HG03565 (cell line): ENCODE measurements at regions not wholly inside any gene's neighbourhood (a gene's known extent, or its start where the extent isn't known, plus 50 kb on each side); places are given as distances from the start of the nearest gene placed in this dataset.
A peak's percentile ranks its signal among the peaks of the same experiment; 100 is the strongest.

Experiments
- ATAC-seq: cut with Tn5 transposase; IDR thresholded peaks from one replicate; pipeline ENCODE4 v1.9.1; 2021; ENCODE audit warnings: mild to moderate bottlenecking, moderate library complexity; ENCODE audit not compliant: unreplicated experiment

DNA sequence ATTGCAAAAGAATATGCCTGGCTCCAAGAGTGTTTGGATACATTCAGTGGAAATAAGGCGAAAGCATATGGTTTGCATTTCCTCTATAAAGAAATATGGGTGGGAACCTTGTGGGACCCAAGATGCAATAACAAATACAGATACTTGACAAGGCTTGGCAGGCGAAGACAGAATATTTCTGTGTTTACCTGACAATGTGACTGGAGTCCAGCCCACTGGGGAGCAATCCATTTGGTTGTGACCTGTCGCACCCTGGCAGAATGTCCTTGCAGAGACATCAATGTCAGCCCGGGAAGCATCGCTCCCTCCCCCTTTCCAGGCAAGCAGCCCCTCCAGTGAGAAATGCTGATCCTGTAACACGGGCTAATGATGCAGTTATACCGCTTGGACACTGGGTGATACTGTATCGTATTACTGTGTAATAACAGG lies 296.6 kb downstream of the MAF start:
- no peak for ATAC-seq

DNA sequence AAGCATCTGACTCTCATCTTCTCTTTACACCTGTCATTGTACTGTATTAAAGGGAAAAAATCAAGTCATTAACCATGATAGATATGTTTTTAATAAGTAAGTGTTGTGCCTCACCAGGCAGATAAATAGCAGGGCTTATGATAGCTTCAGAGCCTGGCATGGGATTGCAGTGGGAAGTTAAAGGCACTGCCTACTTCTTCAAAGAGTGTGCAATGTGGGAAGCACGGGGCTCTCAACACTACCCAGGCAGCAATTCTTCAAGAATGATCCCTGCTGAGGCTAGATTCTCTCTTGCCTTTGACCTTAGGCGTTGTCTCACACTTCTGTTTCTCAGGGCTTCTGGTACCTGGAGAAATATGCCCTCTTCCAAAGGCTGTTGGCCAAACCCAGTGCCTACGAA lies 297.3 kb downstream of the MAF start:
- ATAC-seq: no peak

DNA sequence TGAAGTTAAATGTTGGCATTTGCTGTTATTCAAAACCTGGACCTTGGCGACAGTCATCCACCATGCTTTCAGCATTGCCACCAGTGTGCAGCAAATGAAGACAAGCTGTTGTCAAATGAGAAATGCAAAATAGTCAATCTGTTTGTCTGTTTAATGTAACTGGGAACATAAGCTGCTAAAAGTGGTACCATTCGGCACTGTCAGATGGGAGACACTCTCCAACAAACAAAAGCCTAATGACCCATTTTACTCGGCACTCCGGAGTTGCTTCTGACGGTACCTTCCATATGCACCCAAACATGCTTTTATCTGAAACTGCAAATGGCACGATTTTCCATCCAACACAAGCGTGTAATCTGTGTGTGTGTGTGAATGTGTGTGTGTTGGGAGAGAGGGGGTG lies 297.8 kb downstream of the MAF start:
- no peak for ATAC-seq

DNA sequence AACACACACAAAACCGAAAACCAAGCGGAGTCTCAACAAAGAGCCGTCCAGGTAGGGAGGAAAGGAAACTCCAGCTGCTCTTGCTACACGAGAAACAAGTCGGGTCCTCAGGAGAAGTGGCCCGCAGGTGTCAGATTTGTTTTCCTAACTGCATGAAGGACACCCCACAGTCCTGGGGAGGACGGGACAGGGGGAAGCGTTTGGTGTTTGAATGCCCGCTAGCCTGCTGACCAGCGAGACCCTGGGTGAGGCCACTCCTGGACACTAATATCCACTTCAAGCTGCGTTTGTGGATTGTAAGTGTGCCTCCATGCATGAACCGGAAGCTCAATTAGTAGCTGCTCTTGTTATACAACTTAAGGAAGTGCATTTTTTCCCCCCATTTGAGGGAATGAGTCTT lies 299.5 kb downstream of the MAF start:
- ATAC-seq: no peak

DNA sequence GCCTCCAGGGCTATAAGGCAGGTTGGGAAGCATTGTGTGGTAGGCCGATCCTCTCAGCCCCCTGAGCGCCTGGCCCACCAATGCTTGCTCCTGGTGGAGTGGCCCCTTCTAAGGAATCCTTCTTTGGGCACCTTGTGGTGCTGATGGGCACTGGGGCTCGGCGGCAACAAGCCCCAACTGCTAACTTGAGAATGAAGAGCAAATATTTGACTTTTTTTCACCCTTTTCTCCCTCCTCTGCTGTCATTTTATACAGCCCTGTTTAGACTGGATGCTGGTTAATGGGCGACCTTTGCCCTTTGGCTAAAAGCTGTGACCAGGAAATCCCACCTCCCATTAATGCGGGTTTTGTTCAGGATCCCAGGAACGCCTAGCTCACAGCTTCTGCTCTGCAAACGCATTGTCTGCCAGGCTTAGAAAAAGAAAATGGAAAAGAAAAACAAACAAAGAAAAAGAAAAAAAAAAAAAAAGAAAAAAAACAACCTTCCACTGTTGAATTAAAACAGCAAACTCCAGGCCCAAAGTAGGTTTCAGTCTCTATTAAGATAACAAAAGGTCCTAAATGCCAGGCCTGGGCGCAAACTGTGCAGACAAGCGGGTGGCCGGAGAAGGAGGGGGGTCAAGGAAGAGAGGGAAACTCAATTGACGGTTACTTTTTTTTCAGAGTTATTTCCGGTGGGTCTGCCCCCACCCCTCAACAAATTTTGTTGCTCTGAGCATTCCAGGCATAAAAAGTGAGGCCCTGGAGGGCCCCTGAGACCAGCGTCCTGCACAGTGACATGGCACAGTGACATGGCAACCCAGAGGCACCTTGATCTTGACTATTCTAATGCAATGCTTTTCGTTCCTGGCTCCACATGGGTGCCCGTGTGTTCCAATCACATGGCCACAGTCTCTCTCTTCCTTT lies 301.4 kb downstream of the MAF start:
- ATAC-seq: no peak

DNA sequence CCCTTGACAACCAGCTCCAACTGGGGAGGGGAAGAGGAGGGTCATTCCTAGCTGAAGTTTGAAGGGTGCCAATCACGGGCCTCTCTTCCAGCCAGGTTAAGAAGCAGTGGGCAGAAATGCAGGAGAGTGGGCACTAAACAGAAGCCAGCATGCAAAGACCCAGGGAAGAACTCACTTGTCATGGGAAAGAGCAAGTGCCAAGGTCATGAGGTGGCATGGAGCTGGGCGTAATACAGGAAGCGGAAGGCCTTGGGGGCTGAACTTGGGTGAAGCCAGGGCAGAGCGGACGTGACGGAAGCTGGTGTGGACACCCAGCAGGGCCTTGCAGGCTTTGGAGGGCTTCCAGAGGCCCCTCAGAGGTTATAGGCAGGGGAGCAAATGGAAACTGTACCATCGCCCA lies 302.1 kb downstream of the MAF start:
- no peak for ATAC-seq

DNA sequence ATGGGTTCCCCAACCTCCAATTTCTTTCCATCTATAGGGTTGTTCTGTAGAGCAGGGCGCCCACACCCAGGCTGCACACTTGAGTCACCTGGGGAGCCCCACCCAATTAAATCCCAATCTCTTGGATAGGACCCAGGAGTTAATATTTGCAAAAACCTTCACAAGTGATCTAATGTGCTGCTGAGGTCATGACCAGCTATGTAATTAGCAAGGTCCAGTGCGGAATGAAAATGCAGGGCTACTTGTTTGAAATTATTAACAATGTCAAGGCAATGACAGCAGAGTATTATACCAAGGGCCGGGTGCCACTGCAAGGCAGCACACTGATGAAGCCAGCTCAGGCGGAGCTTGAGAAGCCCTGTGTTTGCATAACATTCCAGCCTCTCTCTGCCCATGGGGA lies 302.7 kb downstream of the MAF start:
- ATAC-seq: no peak

DNA sequence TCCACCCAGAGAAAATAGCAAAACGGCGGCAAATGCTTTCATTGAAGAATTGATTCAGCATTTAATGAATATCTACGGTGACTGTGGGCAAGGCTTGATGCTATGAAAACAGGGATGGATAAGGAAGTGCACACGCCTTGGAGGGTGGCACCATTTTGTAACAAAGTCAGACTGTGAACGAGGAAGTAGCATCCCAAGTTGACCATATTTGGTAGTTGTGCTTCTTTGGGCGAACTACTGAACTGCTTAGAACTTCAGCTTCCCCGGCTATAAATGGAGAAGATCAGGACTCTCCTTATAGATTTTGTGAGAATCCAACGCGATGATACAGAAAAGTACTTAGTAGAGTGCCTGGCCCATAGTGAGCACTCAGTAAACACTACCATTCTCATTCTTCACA lies 303.2 kb downstream of the MAF start:
- ATAC-seq: no peak

DNA sequence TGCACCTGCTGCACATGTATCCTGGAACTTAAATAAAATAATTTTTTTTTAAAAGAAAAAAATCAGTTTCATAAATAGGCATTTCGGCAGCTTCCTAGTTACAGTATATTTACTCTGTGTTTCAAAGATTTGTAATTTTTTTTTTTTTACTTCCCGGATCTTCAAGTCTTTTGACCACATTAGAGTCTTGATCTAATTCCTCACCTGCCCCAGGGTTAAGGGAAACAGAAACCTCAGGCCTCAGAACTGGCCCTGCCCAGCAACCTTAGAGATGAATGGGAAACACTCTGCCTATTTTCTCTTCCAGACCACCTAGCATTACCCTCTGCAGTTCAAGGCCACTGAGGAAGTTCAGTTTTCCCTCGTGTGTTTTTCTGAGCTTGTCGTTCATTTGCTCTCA lies 304.0 kb downstream of the MAF start:
- ATAC-seq: no peak

DNA sequence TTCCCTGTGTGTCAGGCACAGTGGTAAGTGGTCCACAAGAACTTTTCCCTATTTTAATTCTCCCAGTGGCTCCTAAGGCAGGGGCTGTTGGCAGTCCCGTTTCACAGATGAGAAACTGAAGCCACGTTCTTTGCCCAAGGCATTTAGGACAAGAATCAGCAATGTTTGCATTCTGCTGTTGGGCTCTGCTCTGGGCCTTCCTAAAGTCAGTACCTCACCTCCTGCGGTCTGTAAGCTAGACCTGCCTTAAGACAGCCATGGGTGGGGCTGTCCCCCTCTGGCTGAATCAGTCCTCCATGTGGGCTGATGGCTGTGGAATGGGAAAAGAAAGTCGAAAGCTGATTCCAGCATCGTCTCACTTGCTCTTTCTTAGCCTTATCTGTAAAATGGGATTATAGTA lies 304.8 kb downstream of the MAF start:
- ATAC-seq: no peak

DNA sequence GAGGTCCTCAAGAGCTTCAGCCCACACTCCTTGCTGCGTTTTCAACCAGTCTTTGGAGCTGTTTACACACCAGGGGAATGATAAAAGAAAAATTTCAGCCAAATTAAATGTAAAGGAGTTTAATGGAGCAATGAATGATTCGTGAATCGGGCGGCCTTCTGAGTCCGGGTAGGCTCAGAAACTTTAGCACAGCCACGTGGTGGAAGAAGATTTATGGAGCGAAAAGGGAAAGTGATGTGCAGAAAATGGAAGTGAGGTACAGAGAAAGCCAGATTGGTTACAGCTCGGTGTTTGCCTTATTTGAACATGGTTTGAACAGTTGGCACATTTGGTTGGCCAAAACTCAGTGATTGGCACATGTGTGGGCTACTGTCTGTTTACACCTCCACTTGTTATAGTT lies 305.4 kb downstream of the MAF start:
- no peak for ATAC-seq

DNA sequence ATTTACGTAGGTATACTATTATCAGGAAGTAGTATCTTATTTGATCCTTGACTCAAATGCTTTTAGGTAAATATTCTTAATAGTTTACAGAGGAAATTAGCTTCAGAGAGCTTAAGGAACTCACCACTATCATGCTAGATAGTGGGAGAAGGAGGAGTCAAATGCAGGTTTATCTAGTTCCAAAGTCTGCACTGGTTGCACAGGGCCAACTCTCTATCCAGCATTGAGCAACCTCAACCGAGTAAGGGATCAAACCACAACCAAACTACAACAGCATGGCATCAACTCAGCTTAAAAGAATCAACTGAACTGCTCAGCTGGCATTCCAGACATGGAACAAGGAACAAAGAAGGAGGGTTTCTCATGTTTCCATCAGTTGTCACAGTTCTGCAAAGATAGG lies 306.0 kb downstream of the MAF start:
- no peak for ATAC-seq

DNA sequence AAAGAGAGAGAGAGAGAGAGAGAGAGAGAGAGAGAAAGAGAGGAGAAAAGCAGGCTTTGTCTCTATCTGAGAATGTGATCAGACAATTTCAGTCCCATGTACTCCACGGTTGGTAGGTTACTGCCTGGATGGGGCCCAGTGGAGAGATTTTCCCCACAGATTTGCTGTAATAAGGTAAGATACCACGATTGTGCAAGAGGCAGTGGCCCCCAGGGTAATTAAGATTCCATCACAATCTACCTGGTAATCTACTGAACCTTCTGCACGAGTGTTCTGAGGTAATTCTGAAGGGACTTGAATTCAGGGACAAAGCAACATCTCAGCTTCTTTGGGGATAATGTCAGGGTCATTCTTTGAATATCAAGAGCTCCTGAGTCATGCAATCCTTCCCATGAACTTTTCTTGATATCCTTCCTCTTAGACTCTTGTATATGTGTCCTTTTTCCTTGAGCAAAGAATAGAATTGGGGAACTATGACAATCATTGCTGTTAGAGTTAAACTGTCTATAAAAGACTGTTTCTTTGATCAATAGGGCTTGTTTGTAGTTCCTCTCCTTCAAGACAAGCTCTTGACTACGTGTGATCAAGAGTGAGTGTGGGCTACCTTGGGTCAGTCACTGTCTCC lies 306.6 kb downstream of the MAF start:
- no peak for ATAC-seq

DNA sequence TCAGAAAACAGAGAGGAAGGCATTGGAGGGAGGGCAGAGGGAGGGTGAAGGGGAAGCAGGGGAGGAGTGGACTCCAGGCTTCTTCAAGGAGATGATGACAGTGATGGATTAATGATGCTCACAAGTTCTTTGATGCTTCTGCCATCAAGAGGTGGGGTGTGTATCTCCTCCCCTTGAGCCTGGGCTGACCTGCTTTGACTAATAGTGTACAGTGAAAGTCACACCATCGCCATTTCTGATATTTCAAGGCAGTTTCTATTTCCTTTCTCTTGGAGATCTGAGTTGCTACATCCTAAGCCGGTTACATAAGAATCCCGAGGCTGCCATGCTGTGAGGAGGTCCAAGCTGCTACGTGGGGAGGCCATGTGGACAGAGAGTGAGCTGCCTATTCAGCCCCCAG lies 312.5 kb downstream of the MAF start:
- no peak for ATAC-seq

DNA sequence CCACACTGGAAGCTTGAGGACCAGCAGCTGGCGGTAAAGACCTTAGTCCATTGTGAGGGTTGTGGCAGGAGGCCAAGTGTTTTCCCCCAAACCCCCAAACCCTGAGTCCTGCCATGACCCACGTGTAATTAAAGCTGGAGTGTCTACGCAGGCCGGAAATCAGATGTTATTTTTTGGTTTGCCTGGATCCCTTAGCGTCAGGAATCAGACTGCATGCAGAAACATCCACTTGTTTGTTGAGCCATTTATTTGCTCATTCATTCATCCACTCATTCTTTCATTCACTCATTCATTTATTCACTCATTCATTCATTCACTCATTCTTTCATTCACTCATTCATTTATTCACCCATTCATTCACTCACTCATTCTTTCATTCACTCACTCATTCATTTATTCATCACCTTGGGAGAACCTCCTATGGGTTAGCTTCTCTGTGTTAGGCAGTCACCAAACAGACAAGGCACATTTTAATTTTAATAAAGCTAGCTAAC lies 313.1 kb downstream of the MAF start:
- no peak for ATAC-seq

DNA sequence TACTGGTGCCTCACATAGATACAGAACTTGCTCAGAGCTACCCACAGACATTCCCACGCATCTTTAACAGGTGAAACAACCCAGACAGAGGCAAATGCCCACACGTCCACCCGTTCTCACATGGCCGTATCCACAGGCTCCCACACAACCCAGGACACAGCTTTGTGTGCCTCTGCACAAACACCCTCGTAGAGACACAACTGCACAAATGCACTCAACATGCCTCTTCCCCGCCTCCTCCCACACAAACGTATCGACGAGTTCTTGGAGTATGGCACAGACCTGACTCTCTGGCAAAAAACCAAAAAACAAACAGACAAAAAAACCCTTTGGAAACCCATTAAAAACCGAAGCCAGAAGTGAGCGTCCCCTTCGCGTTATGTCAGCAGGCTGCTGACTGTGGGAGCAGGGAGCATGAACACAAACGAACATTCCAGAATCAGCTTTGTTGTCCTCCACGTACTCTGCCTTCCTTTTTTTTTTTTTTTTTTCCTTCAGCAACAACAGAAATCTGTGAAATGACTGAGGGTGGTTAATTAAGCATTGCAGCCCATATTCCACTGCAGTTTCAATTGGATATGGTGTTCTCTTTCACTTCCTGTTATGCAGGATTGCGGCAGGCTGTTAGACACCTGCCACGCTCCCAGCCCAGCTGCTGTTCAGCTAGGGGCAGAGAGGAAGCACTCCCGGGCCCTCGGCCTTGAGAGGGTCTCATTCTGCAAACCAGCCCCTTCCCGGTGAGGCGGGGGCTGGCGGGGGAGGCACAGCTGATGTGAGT lies 313.7 kb downstream of the MAF start:
- ATAC-seq: peak; percentile 93

DNA sequence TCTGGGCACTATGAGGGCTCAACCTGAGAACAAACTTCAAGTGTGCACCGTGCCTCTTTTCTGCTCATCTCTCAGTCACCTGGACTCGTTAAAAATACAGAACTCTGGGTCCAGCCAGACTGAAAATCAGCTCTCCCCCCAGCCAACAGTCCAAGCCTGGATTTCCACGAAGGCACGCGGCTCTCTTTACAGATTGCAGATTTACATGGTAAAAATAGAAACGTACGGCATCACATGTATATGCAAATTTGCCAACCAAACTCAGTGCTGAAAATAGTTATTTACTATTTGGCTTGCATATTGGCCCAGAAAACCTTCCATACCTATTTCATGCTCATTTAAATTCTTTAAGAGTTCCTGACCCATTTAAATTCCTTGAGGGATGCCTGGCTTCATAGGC lies 315.8 kb downstream of the MAF start:
- no peak for ATAC-seq

DNA sequence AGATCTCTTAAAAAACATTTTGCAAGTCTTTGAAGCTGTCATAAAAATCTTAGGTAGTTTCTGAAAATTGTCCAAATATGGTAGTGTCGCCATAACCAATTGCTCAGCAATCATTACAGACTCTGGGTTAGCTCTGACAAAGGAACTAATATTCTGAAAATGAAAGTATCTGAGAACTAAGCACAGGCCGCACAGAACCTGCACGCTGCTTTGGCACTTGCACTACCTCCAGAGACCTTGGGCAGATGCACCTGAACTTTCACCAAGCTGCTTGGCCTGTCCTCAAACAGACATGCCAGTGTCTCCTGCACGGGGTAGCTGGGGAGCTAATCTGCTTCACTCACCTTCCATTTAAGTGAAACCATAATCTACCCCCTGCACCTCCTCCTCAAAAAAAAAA lies 317.0 kb downstream of the MAF start:
- ATAC-seq: no peak

DNA sequence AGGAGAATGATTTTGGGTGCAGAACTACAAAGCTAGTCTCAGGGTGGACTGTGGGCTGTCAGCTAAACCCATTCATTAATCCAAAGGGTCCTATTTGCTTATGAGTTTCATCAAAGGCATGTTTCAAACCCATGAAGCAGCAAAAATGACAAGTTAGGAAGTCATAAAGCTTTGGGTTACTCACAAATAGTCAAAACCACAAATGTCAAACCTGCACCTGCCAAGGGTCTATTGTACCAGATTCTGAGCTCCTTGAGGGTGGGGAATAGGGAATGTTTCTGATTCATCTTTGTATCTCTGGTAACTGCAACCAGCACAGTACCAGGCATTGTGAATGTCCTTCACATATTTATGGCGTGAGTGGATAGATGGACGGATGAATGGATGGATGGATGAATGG lies 317.7 kb downstream of the MAF start:
- no peak for ATAC-seq

DNA sequence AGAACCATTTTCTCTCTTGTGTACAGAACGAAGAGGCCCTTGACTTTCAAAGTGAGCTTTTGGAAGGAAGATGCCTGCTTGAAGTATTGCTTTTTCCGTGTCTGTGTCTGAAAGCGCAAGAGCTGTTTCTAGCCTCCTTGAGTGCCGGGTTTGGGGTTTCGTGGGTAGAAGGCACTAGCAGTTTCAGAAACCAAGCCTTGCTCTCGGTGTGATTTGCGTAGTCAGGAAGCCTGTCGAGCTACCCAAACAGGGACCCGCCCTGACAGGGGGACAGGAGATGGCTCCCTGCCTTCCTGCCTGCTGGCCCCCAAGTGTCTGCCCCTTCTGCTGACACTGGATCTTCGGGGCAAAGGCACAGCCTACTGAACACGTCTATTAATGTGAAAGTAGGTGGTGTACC lies 322.0 kb downstream of the MAF start:
- no peak for ATAC-seq

DNA sequence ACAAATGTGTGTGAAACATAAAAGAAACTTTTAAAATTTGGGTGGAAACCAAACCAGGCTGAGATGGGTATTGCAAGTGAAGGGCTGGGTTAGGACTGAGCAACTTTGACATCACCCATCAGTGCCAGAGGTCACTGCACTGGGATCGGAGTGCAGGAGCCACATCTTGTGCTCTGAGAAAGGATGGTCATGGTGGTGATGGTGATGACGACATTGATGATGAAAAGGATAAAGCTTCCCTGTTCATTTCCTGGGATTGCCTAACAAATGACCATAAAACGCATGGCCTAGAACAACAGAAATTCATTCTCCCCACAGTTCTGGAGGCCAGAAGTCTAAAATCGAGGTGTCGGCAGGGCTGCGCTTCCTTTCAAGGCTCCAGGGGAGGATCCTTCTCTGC lies 324.0 kb downstream of the MAF start:
- no peak for ATAC-seq

DNA sequence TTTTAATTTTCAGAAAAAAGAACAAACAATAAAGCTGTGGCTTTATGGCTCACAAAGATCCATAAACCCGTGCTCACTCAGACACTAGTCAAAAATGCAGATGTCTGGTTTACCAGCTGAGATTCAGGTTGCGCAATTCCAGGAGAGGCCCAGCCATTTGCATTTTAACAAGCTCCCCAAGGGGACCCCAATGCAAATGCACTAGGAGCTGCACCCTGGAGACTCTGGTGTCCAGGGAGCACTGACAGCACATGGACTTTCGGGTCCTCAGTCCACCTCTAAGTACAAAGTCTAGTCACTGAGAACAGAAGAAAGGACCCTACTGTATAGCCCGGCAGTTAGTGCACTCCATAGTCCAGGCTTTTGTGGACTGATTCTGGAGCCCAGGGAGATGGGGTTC lies 326.3 kb downstream of the MAF start:
- no peak for ATAC-seq
